IPS DF 6.9 (cell line): ENCODE measurements at regions not wholly inside any gene's neighbourhood (a gene's known extent, or its start where the extent isn't known, plus 50 kb on each side); places are given as distances from the start of the nearest gene placed in this dataset.

Experiments
- DNase-seq: peaks from one replicate; pipeline ENCODE4 v3.0.0-alpha.2; 2013; ENCODE audit warnings: low read depth, low spot score
- H3K27ac ChIP-seq: one replicate; pipeline ENCODE4 v1.5.1; 2013; ENCODE audit warnings: low read length, control low read depth
- H3K27me3 ChIP-seq: 2 replicates; pipeline ENCODE4 v1.6.1; 2013; ENCODE audit warnings: mild to moderate bottlenecking, low read length; ENCODE audit not compliant: control insufficient read depth, insufficient read depth
- H3K36me3 ChIP-seq: 2 replicates; pipeline ENCODE4 v1.6.1; 2013; ENCODE audit warnings: low read length; ENCODE audit not compliant: control insufficient read depth, insufficient read depth
- H3K4me1 ChIP-seq: 2 replicates; pipeline ENCODE4 v1.6.1; 2013; ENCODE audit warnings: low read length; ENCODE audit not compliant: control insufficient read depth, insufficient read depth
- H3K4me3 ChIP-seq: 2 replicates; pipeline ENCODE4 v1.5.1; 2013; ENCODE audit warnings: mild to moderate bottlenecking, low read length
- H3K9me3 ChIP-seq: 2 replicates; pipeline ENCODE4 v1.6.1; 2013; ENCODE audit warnings: low read length, inconsistent platforms; ENCODE audit not compliant: control insufficient read depth, insufficient read depth
- WGBS: extraction: QIAGEN DNeasy Blood & Tissue Kit; methylation state at CpG from one replicate; pipeline ENCODE4 v1.1.7; 2013; ENCODE audit warnings: mixed read lengths, missing lambda C conversion rate; ENCODE audit not compliant: insufficient read length, insufficient coverage; 5-methylcytosine and 5-hydroxymethylcytosine counted together

- no peak overlapping the region for H3K27ac ChIP-seq
- no peak overlapping the region for H3K4me3 ChIP-seq
- no peaks in the 10 kb centered on the region for H3K4me1 ChIP-seq
- H3K27me3 ChIP-seq: no peaks in the 10 kb centered on the region
- H3K36me3 ChIP-seq: no peaks in the 10 kb centered on the region
- DNase-seq: no peak
- no peaks in the 10 kb centered on the region for H3K9me3 ChIP-seq
- no CpG with 5 or more reads among the region's 2 CpGs for WGBS
Observed at GRCh38 chr12:86777325-86777724, 521.1 kb upstream of the MGAT4C start.

- H3K27me3 ChIP-seq: no peaks in the 10 kb centered on the region
- no peak overlapping the region for H3K4me3 ChIP-seq
- H3K9me3 ChIP-seq: no peaks in the 10 kb centered on the region
- DNase-seq: no peak
- no CpG with 5 or more reads among the region's 1 CpG for WGBS
- H3K4me1 ChIP-seq: no peaks in the 10 kb centered on the region
- H3K27ac ChIP-seq: no peak overlapping the region
- no peaks in the 10 kb centered on the region for H3K36me3 ChIP-seq
Observed at GRCh38 chr12:86774841-86775388, 518.7 kb upstream of the MGAT4C start.

GRCh38 chr12:86772696-86773095 is 516.5 kb upstream of the MGAT4C start:
- no peaks in the 10 kb centered on the region for H3K36me3 ChIP-seq
- no peak for DNase-seq
- no peaks in the 10 kb centered on the region for H3K27me3 ChIP-seq
- WGBS: no CpG with 5 or more reads among the region's 2 CpGs
- no peak overlapping the region for H3K27ac ChIP-seq
- H3K4me1 ChIP-seq: no peaks in the 10 kb centered on the region
- H3K9me3 ChIP-seq: no peaks in the 10 kb centered on the region
- H3K4me3 ChIP-seq: no peak overlapping the region

GRCh38 chr12:86770871-86771270 is 514.7 kb upstream of the MGAT4C start:
- DNase-seq: no peak
- Histone ChIP-seq H3K4me3 (no peak overlapping the region), H3K27me3 (no peaks in the 10 kb centered on the region), H3K4me1 (no peaks in the 10 kb centered on the region), H3K36me3 (no peaks in the 10 kb centered on the region), H3K27ac (no peak overlapping the region), H3K9me3 (no peaks in the 10 kb centered on the region)

GRCh38 chr12:86748894-86749293 is 492.7 kb upstream of the MGAT4C start:
- Histone ChIP-seq H3K9me3 (no peaks in the 10 kb centered on the region), H3K4me1 (no peaks in the 10 kb centered on the region), H3K4me3 (no peak overlapping the region), H3K36me3 (no peaks in the 10 kb centered on the region), H3K27me3 (no peaks in the 10 kb centered on the region), H3K27ac (no peak overlapping the region)
- WGBS: no CpG with 5 or more reads among the region's 2 CpGs
- no peak for DNase-seq

- no peak overlapping the region for H3K4me3 ChIP-seq
- no peak overlapping the region for H3K27ac ChIP-seq
- no CpG with 5 or more reads among the region's 2 CpGs for WGBS
- no peaks in the 10 kb centered on the region for H3K36me3 ChIP-seq
- H3K4me1 ChIP-seq: no peaks in the 10 kb centered on the region
- H3K9me3 ChIP-seq: no peaks in the 10 kb centered on the region
- DNase-seq: no peak
- H3K27me3 ChIP-seq: no peaks in the 10 kb centered on the region
Observed at GRCh38 chr12:86744547-86745212, 488.5 kb upstream of the MGAT4C start.

GRCh38 chr12:86743875-86744536 is 487.8 kb upstream of the MGAT4C start:
- DNase-seq: no peak
- H3K9me3 ChIP-seq: no peaks in the 10 kb centered on the region

GRCh38 chr12:86741531-86741930 is 485.3 kb upstream of the MGAT4C start:
- Histone ChIP-seq H3K27me3 (no peaks in the 10 kb centered on the region), H3K4me3 (no peak overlapping the region), H3K36me3 (no peaks in the 10 kb centered on the region), H3K4me1 (no peaks in the 10 kb centered on the region), H3K9me3 (no peaks in the 10 kb centered on the region), H3K27ac (no peak overlapping the region)
- WGBS: no CpG with 5 or more reads among the region's 1 CpG
- DNase-seq: no peak

More at GRCh38 chr12:86743875-86744536, 487.8 kb upstream of the MGAT4C start:
- WGBS: no CpG with 5 or more reads among the region's 5 CpGs
- no peaks in the 10 kb centered on the region for H3K27me3 ChIP-seq
- no peaks in the 10 kb centered on the region for H3K36me3 ChIP-seq
- no peak overlapping the region for H3K27ac ChIP-seq
- H3K4me3 ChIP-seq: no peak overlapping the region
- H3K4me1 ChIP-seq: no peaks in the 10 kb centered on the region

- DNase-seq: no peak
- H3K4me1 ChIP-seq: no peaks in the 10 kb centered on the region
- no peak overlapping the region for H3K4me3 ChIP-seq
- no peaks in the 10 kb centered on the region for H3K9me3 ChIP-seq
- no peak overlapping the region for H3K27ac ChIP-seq
- H3K27me3 ChIP-seq: no peaks in the 10 kb centered on the region
- no peaks in the 10 kb centered on the region for H3K36me3 ChIP-seq
Observed at GRCh38 chr12:86735851-86736250, 479.7 kb upstream of the MGAT4C start.

GRCh38 chr12:86735072-86735471 is 478.9 kb upstream of the MGAT4C start:
- WGBS: no CpG with 5 or more reads among the region's 4 CpGs
- no peaks in the 10 kb centered on the region for H3K27me3 ChIP-seq

GRCh38 chr12:86730233-86730632 is 474.0 kb upstream of the MGAT4C start:
- no peaks in the 10 kb centered on the region for H3K4me1 ChIP-seq
- H3K27ac ChIP-seq: no peak overlapping the region
- H3K9me3 ChIP-seq: no peaks in the 10 kb centered on the region
- no peaks in the 10 kb centered on the region for H3K36me3 ChIP-seq
- no peaks in the 10 kb centered on the region for H3K27me3 ChIP-seq
- H3K4me3 ChIP-seq: no peak overlapping the region
- no peak for DNase-seq
- no CpG with 5 or more reads among the region's 2 CpGs for WGBS

More at GRCh38 chr12:86735072-86735471, 478.9 kb upstream of the MGAT4C start:
- no peaks in the 10 kb centered on the region for H3K36me3 ChIP-seq
- no peak for DNase-seq
- no peaks in the 10 kb centered on the region for H3K9me3 ChIP-seq
- H3K4me3 ChIP-seq: no peak overlapping the region
- H3K4me1 ChIP-seq: no peaks in the 10 kb centered on the region
- H3K27ac ChIP-seq: no peak overlapping the region
